Hindlimb muscle (tissue), 1 donor: ENCODE measurements at regions not wholly inside any gene's neighbourhood (a gene's known extent, or its start where the extent isn't known, plus 50 kb on each side); places are given as distances from the start of the nearest gene placed in this dataset.

Source experiments
- DNase-seq: peaks from one replicate; pipeline ENCODE4 v3.0.0-alpha.2; 2013

DNA sequence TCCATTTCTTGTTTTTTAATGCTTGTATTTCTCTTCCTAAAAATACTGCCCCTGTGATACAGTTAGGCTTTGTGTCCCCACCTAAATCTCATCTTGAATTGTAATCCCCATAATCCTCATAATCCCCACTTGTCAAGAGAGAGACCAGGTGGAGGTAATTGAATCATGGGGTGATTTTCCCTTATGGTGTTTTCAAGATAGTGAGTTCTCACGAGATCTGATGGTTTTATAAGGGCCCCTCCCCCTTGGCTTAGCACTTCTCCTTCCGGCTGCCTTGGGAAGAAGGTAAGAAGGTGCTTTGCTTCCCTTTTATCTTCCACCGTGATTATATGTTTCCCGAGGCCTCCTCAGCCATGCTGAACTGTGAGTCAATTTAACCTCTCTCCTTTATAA, 227.4 kb downstream of the MAN2A1 start:
- DNase-seq = no peak

GRCh38 chr5:109917966-109918365, 228.2 kb downstream of the MAN2A1 start:
- no peak for DNase-seq

- DNase-seq = no peak
Observed at GRCh38 chr5:109920736-109921135, 231.0 kb downstream of the MAN2A1 start.

GRCh38 chr5:109921735-109922380, 232.1 kb downstream of the MAN2A1 start:
- no peak for DNase-seq

GRCh38 chr5:109922381-109922995, 232.8 kb downstream of the MAN2A1 start:
- DNase-seq = no peak

GRCh38 chr5:109923205-109923604, 233.5 kb downstream of the MAN2A1 start:
- DNase-seq = no peak

GRCh38 chr5:109924237-109925107, 234.7 kb downstream of the MAN2A1 start:
- DNase-seq = no peak

- no peak for DNase-seq
Observed at GRCh38 chr5:109927639-109928038, 237.9 kb downstream of the MAN2A1 start.

- no peak for DNase-seq
Observed at GRCh38 chr5:109928046-109928445, 238.3 kb downstream of the MAN2A1 start.

DNA sequence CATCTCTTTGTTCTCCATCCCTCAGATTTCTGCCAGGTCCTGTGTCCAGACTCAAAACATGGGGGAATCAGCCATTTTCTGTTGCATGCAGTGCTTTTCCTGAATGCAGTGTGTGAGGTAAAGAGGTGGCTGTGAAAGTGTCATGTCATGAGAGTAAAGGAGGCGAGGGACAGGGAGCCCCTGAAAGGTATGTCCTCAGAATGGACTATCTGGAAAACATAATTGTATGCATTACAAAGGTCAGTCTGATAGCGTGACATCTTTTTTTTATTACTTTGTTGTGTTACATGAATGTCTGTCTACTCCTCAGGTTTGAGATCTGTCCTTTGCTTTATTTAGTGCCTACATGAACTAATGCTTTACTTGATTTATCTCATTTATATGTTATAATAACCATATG, 239.1 kb downstream of the MAN2A1 start:
- no peak for DNase-seq

GRCh38 chr5:109929376-109929775, 239.6 kb downstream of the MAN2A1 start:
- no peak for DNase-seq

DNA sequence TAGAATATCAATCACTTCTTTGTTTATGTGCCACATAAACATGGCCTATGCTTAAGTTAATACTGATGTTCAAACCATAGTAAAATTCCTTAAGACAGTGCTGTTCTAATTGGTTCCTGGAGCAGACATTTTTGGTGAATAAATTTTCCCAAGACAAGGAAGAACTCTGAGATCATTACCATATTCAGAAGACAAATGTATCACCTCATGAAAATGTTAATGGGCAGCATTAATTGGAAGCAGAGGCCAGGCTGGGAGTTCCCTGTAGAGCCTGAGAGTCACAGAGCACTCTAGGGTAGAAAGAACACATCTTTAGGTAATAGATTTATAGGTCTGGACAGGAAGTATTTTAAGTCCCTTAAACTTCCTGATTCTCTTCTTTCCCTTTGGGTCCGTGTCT, 240.2 kb downstream of the MAN2A1 start:
- no peak for DNase-seq

GRCh38 chr5:109931049-109931780, 241.5 kb downstream of the MAN2A1 start:
- no peak for DNase-seq

DNA sequence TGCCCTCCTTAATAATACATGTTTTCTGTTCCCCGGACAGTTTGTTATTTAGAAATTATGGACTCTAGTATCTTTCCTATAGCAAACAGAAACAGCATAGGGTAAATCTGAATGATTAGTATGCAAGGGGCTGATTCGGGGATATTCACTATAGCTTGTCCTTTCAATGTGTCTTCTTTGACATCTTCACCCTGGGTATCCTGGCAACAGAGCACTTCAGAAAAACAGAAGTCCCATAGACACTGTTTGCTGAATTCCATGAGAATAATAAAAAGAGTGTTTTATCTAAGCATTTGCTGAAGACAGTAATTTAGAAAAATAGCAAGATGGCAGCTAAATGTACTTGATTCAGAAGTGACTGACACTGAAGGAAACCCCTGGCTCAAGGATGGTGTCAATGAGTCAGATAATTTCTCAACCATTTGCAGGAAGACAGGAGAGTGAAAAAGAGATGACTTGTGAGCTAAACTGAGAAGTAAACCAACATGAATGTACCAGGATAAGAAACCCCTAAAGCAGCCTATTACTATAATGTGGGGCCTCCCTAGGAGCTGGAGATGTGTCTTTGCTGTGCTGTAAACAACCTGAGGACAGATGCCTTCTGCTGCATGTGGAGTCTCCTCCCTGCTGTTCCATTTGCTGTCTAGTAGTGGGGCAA, 246.2 kb downstream of the MAN2A1 start:
- no peak for DNase-seq

- no peak for DNase-seq
Observed at GRCh38 chr5:109936996-109937395, 247.3 kb downstream of the MAN2A1 start.

GRCh38 chr5:109937951-109938350, 248.2 kb downstream of the MAN2A1 start:
- DNase-seq = no peak

- DNase-seq = no peak
Observed at GRCh38 chr5:109938453-109938852, 248.7 kb downstream of the MAN2A1 start.

- DNase-seq = no peak
Observed at GRCh38 chr5:109939116-109939682, 249.5 kb downstream of the MAN2A1 start.

DNA sequence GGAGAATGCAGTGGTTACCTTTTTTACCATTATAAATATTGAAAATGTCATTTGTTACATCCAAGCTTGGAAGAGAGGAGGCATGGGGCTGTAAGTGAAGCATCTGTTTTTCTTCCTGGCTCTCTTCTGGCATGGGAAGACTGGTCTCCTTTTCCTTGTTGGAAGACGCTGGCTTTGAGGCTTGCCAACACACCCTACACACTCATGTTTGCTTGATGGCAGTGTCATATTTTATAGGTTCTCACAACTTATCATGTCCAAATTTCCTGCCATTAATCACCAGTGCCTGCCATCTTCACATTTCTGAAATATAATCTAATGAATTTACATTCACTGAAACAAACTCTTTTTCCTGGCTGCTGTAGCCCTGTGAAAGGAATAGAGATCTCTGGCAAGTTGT, 252.9 kb downstream of the MAN2A1 start:
- DNase-seq = peak; percentile 22

GRCh38 chr5:109943701-109944235, 254.0 kb downstream of the MAN2A1 start:
- DNase-seq = no peak

DNA sequence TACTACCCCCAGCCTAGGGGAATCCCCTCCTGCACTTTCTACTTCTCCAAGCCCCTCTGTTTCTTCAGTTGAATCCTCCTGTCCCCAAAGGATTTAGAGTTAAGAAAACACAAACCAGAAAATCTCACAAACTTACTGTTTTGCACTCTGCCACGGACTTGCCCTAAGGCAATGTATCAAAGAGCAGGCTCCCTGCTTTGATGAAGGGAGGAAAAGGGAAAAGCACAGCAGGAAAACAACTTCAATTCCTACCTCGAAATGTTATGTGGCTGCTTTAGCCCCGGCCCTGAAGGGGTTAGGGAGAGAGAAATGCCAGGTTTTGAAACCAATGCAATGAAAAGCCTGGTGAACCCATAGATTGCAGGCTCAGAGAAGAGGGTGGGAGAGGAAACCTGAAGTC, 254.7 kb downstream of the MAN2A1 start:
- DNase-seq = no peak
